ENCODE measurements at regions not wholly inside any gene's neighbourhood (a gene's known extent, or its start where the extent isn't known, plus 50 kb on each side); places are given as distances from the start of the nearest gene placed in this dataset.
"Not testable (repeated sequence)": the region's sequence is repeated elsewhere in the genome, so short reads cannot be mapped to it uniquely, and the experiment has no call there.

- H3K4me3 ChIP-seq (ENCODE audit: low read depth, low read length); H3K36me3 ChIP-seq (ENCODE audit: insufficient read depth); H3K4me1 ChIP-seq (ENCODE audit: insufficient read depth); DNase-seq (ENCODE audit: extremely low spot score); H3K27ac ChIP-seq (ENCODE audit: low read depth): not testable (repeated sequence)
- WGBS = 47% methylated on average over 2 of the region's 2 CpGs
These were observed 2632.4 kb upstream of the DEFB115 start for GRCh38 chr20:28625112-28625511.

GRCh38 chr20:28640831-28641230 lies 2616.6 kb upstream of the DEFB115 start:
- DNase-seq (ENCODE audit: extremely low spot score); H3K4me1 ChIP-seq (ENCODE audit: insufficient read depth); H3K4me3 ChIP-seq (ENCODE audit: low read depth, low read length); H3K27ac ChIP-seq (ENCODE audit: low read depth); H3K36me3 ChIP-seq (ENCODE audit: insufficient read depth): not testable (repeated sequence)
- 58% methylated on average over 2 of the region's 2 CpGs for WGBS
